WTC11 (cell line): ENCODE measurements at regions not wholly inside any gene's neighbourhood (a gene's known extent, or its start where the extent isn't known, plus 50 kb on each side); places are given as distances from the start of the nearest gene placed in this dataset.

Experiments
- ATAC-seq: fragments of 200-7000 bp; cut with Tn5 transposase; 2 replicates; pipeline ENCODE4 v1.10.0; 2021; ENCODE audit warnings: mild to moderate bottlenecking, moderate library complexity
- CTCF ChIA-PET: fragments of 300-600 bp; sonication (Branson Sonifier 250); formaldehyde crosslinking; loops from one replicate; lab custom pipeline; 2021; ENCODE audit warnings: antibody characterized with exemption; lab: Charles Lee
- POLR2A ChIA-PET: fragments of 350-600 bp; sonication (Branson Sonifier 250); formaldehyde crosslinking; loops from one replicate; lab custom pipeline; 2021; ENCODE audit warnings: antibody characterized with exemption; lab: Charles Lee
- DNase-seq: peaks from one replicate; pipeline ENCODE4 v3.0.0; 2021; ENCODE audit warnings: low spot score
- H3K27ac Mint-ChIP-seq: 2 replicates; pipeline ENCODE4 v1.8.0; 2021; ENCODE audit warnings: mixed read lengths
- H3K27me3 Mint-ChIP-seq: 2 replicates; pipeline ENCODE4 v1.8.0; 2021; ENCODE audit warnings: low read depth, mild to moderate bottlenecking, moderate library complexity, mixed read lengths
- H3K36me3 Mint-ChIP-seq: 2 replicates; pipeline ENCODE4 v1.8.0; 2021; ENCODE audit warnings: mixed read lengths
- H3K4me1 Mint-ChIP-seq: 2 replicates; pipeline ENCODE4 v1.8.0; 2022; ENCODE audit warnings: mixed read lengths
- H3K4me3 Mint-ChIP-seq: 2 replicates; pipeline ENCODE4 v1.8.0; 2021; ENCODE audit warnings: mild to moderate bottlenecking, moderate library complexity, mixed read lengths
- H3K9me3 Mint-ChIP-seq: 2 replicates; pipeline ENCODE4 v1.8.0; 2021; ENCODE audit warnings: mixed read lengths
- ATF3 ChIP-seq: sonication (generic); formaldehyde crosslinking; conservative IDR thresholded peaks from 2 replicates; pipeline ENCODE4 v1.8.1; 2022; ENCODE audit warnings: mild to moderate bottlenecking, missing genetic modification reagents
- ATF6 ChIP-seq: sonication (generic); formaldehyde crosslinking; IDR thresholded peaks from 2 replicates; pipeline ENCODE4 v1.8.1; 2023; ENCODE audit warnings: mild to moderate bottlenecking, missing genetic modification reagents
- CREM ChIP-seq: sonication (generic); formaldehyde crosslinking; IDR thresholded peaks from 2 replicates; pipeline ENCODE4 v1.8.1; 2022; ENCODE audit warnings: mild to moderate bottlenecking, missing genetic modification reagents, moderate library complexity
- CTCF ChIP-seq: fragments of 200-600 bp; IDR thresholded peaks from 2 replicates; pipeline ENCODE4 v1.8.0; 2022; ENCODE audit warnings: antibody characterized with exemption
- EMX1 ChIP-seq: fragments of 250-450 bp; sonication (Bioruptor Pico); IDR thresholded peaks from 2 replicates; pipeline ENCODE4 v1.8.0; 2021; ENCODE audit warnings: mild to moderate bottlenecking
- FOXK1 ChIP-seq: sonication (generic); formaldehyde crosslinking; IDR thresholded peaks from 2 replicates; pipeline ENCODE4 v1.8.0; 2022; ENCODE audit warnings: mild to moderate bottlenecking, moderate library complexity, missing genetic modification reagents
- GRHL2 ChIP-seq: fragments of 250-450 bp; sonication (Bioruptor Pico); IDR thresholded peaks from 2 replicates; pipeline ENCODE4 v1.8.0; 2022; ENCODE audit warnings: mild to moderate bottlenecking, moderate library complexity; ENCODE audit not compliant: insufficient replicate concordance, severe bottlenecking
- HMGA2 ChIP-seq: fragments of 250-450 bp; sonication (Bioruptor Pico); IDR thresholded peaks from 2 replicates; pipeline ENCODE4 v1.4.0; 2021; ENCODE audit warnings: mild to moderate bottlenecking, moderate library complexity
- IRF1 ChIP-seq: sonication (generic); formaldehyde crosslinking; IDR thresholded peaks from 2 replicates; pipeline ENCODE4 v1.8.0; 2023; ENCODE audit warnings: missing genetic modification reagents
- JAZF1 ChIP-seq: fragments of 250-450 bp; sonication (Bioruptor Pico); IDR thresholded peaks from 2 replicates; pipeline ENCODE4 v1.9.0; 2021; ENCODE audit warnings: moderate library complexity, mild to moderate bottlenecking, inconsistent platforms
- JUN ChIP-seq: sonication (generic); formaldehyde crosslinking; IDR thresholded peaks from 2 replicates; pipeline ENCODE4 v1.8.0; 2023; ENCODE audit warnings: mild to moderate bottlenecking, missing genetic modification reagents
- NFE2L1 ChIP-seq: sonication (generic); formaldehyde crosslinking; IDR thresholded peaks from 2 replicates; pipeline ENCODE4 v1.8.1; 2023; ENCODE audit warnings: missing genetic modification reagents
- NFYB ChIP-seq: sonication (generic); formaldehyde crosslinking; conservative IDR thresholded peaks from 2 replicates; pipeline ENCODE4 v1.8.0; 2022; ENCODE audit warnings: low read depth, missing genetic modification reagents
- OVOL2 ChIP-seq: fragments of 250-450 bp; sonication (Bioruptor Pico); IDR thresholded peaks from 2 replicates; pipeline ENCODE4 v1.9.0; 2021; ENCODE audit warnings: mild to moderate bottlenecking, borderline replicate concordance
- PRRX2 ChIP-seq: fragments of 250-450 bp; sonication (Bioruptor Pico); IDR thresholded peaks from 2 replicates; pipeline ENCODE4 v1.8.0; 2021; ENCODE audit warnings: mild to moderate bottlenecking
- SMAD4 ChIP-seq: sonication (generic); formaldehyde crosslinking; IDR thresholded peaks from 2 replicates; pipeline ENCODE4 v1.8.0; 2022; ENCODE audit warnings: mild to moderate bottlenecking, missing genetic modification reagents
- SOX15 ChIP-seq: fragments of 250-450 bp; sonication (Bioruptor Pico); IDR thresholded peaks from 2 replicates; pipeline ENCODE4 v1.9.0; 2021; ENCODE audit warnings: mild to moderate bottlenecking
- TEAD1 ChIP-seq: sonication (generic); formaldehyde crosslinking; IDR thresholded peaks from 2 replicates; pipeline ENCODE4 v1.8.0; 2022; ENCODE audit warnings: mild to moderate bottlenecking, missing genetic modification reagents
- USF1 ChIP-seq: sonication (generic); formaldehyde crosslinking; IDR thresholded peaks from 2 replicates; pipeline ENCODE4 v1.8.0; 2022; ENCODE audit warnings: mild to moderate bottlenecking, missing genetic modification reagents
- USF2 ChIP-seq: sonication (generic); formaldehyde crosslinking; IDR thresholded peaks from 2 replicates; pipeline ENCODE4 v1.8.1; 2023; ENCODE audit warnings: mild to moderate bottlenecking, missing genetic modification reagents, moderate library complexity
- ZBTB21 ChIP-seq: sonication (generic); formaldehyde crosslinking; IDR thresholded peaks from 2 replicates; pipeline ENCODE4 v1.8.1; 2023; ENCODE audit warnings: mild to moderate bottlenecking, missing genetic modification reagents, borderline replicate concordance
- ZNF121 ChIP-seq: sonication (generic); formaldehyde crosslinking; IDR thresholded peaks from 2 replicates; pipeline ENCODE4 v1.8.0; 2023; ENCODE audit warnings: missing genetic modification reagents
- ZNF281 ChIP-seq: sonication (generic); formaldehyde crosslinking; IDR thresholded peaks from 2 replicates; pipeline ENCODE4 v1.8.0; 2023; ENCODE audit warnings: mild to moderate bottlenecking, missing genetic modification reagents

GRCh38 chr11:24372491-24372890 is 124.4 kb upstream of the LUZP2 start (continued):
- TF ChIP-seq ATF3 (no peak), JUN (CRISPR knock-in tag) (no peak), CREM (CRISPR knock-in tag) (no peak), GRHL2 (CRISPR knock-in tag) (no peak), TEAD1 (CRISPR knock-in tag) (no peak), EMX1 (CRISPR knock-in tag) (no peak), USF1 (CRISPR knock-in tag) (no peak), HMGA2 (CRISPR knock-in tag) (no peak), ZNF281 (CRISPR knock-in tag) (no peak)

- Mint-ChIP-seq H3K9me3 (peaks cover 10% of the 10 kb centered on the region; the same call in 1 of the 2 replicates), H3K27me3 (no peaks in the 10 kb centered on the region), H3K4me3 (no peak overlapping the region), H3K27ac (no peak overlapping the region), H3K4me1 (peaks cover 8% of the 10 kb centered on the region), H3K36me3 (no peaks in the 10 kb centered on the region)
- DNase-seq: no peak
- POLR2A ChIA-PET: no interaction called here
- CTCF ChIA-PET: no interaction called here
- ATAC-seq: no peak
- no peak for TF ChIP-seq NFE2L1
- TF ChIP-seq CTCF: no peak
- no peak for TF ChIP-seq JAZF1 (CRISPR knock-in tag)
- TF ChIP-seq SMAD4 (CRISPR knock-in tag): no peak
- no peak for TF ChIP-seq IRF1
- TF ChIP-seq PRRX2: no peak
- TF ChIP-seq ZNF121 (CRISPR knock-in tag): no peak
- no peak for TF ChIP-seq ZBTB21
- TF ChIP-seq HMGA2 (CRISPR knock-in tag): no peak
These were observed 123.3 kb upstream of the LUZP2 start for GRCh38 chr11:24373516-24373915.

GRCh38 chr11:24375351-24375750 is 121.5 kb upstream of the LUZP2 start:
- H3K4me1 Mint-ChIP-seq: peaks cover 8% of the 10 kb centered on the region
- H3K27ac Mint-ChIP-seq: peak overlapping the region; percentile 2; the same call in 1 of the 2 replicates
- CTCF ChIA-PET: no interaction called here
- TF ChIP-seq CREM (CRISPR knock-in tag) (no peak), NFYB (CRISPR knock-in tag) (no peak), OVOL2 (CRISPR knock-in tag) (no peak), FOXK1 (CRISPR knock-in tag) (no peak), ATF6 (CRISPR knock-in tag) (no peak), USF2 (CRISPR knock-in tag) (no peak), NFE2L1 (no peak), SOX15 (CRISPR knock-in tag) (no peak), SMAD4 (CRISPR knock-in tag) (no peak)

More at GRCh38 chr11:24375351-24375750, 121.5 kb upstream of the LUZP2 start:
- POLR2A ChIA-PET: no interaction called here
- Mint-ChIP-seq H3K4me3 (no peak overlapping the region), H3K27me3 (no peaks in the 10 kb centered on the region), H3K9me3 (peaks cover 10% of the 10 kb centered on the region; the same call in 1 of the 2 replicates), H3K36me3 (no peaks in the 10 kb centered on the region)
- ATAC-seq (peak; percentile 53; the same call in 1 of the 2 replicates), DNase-seq (no peak)
